K562 (cell line): ENCODE measurements at regions not wholly inside any gene's neighbourhood (a gene's known extent, or its start where the extent isn't known, plus 50 kb on each side); places are given as distances from the start of the nearest gene placed in this dataset.

ENCODE experiments used
- ATAC-seq: fragments of 200-7000 bp; cut with Tn5 transposase; 3 replicates; pipeline ENCODE4 v1.9.1; 2020; ENCODE audit warnings: moderate library complexity
- BruUV-seq: library from RNA; stranded (reverse); fragments of 400-500 nt; replicated peaks from 2 replicates; lab custom pipeline; 2021; lab: Mats Ljungman, UMichigan
- CTCF ChIA-PET: fragments of 300-600 bp; formaldehyde crosslinking; extraction: SDS; loops from one replicate; lab custom pipeline; 2021; ENCODE audit warnings: low intra/inter-chr PET ratio; lab: Yijun Ruan, JAX
- POLR2A ChIA-PET: fragments of 300-600, 350-650 bp; sonication (Branson Sonifier 250); formaldehyde crosslinking; extraction: SDS; loops from one replicate; lab custom pipeline; 2021; ENCODE audit warnings: antibody characterized with exemption, inconsistent platforms; lab: Yijun Ruan, JAX
- DNase-seq, 4 experiments: peaks; one replicate each; pipeline versions ENCODE4 v3.0.0 to v3.0.0-alpha.2; 2011 to 2018; ENCODE audit warnings: low spot score in 3 of 4, mixed read lengths in 3 of 4; ENCODE audit errors: extremely low read depth in 1 of 4
- FAIRE-seq: peaks from 2 replicates; lab custom pipeline; 2011; peaks lifted over from hg19 to GRCh38; lab: Jason Lieb, UNC
- H2AFZ ChIP-seq: 2 replicates; pipeline ENCODE4 v1.6.0; 2011; ENCODE audit warnings: low read depth, low read length, control low read depth, inconsistent platforms
- H3K27ac ChIP-seq: fragments of 200-600 bp; 3 replicates; pipeline ENCODE4 v1.8.0; 2011; ENCODE audit warnings: low read depth, mild to moderate bottlenecking, control low read depth, inconsistent platforms, low read length, moderate library complexity, mixed read lengths; ENCODE audit errors: extremely low read depth
- H3K27me3 ChIP-seq, 2 experiments: fragments of 300-600 bp in 1 of 2; 2 replicates in 1 of 2; 3 replicates in 1 of 2; pipeline versions ENCODE4 v1.6.0 to v1.8.0; 2011; ENCODE audit warnings: inconsistent platforms in 2 of 2, low read length in 2 of 2, mild to moderate bottlenecking in 1 of 2, mixed read lengths in 1 of 2, moderate library complexity in 1 of 2; ENCODE audit not compliant: control insufficient read depth in 2 of 2, insufficient read depth in 2 of 2
- H3K36me3 ChIP-seq: fragments of 300-600 bp; 3 replicates; pipeline ENCODE4 v1.8.0; 2011; ENCODE audit warnings: mild to moderate bottlenecking, low read length, inconsistent platforms; ENCODE audit not compliant: control insufficient read depth, insufficient read depth
- H3K4me1 ChIP-seq, 2 experiments: fragments of 200-600 bp in 1 of 2; replicated peaks in 1 of 2; 2 replicates in 1 of 2; 3 replicates in 1 of 2; pipeline versions ENCODE4 v1.5.1 to v1.8.0; 2011; ENCODE audit warnings: inconsistent platforms in 2 of 2, low read length in 2 of 2, mild to moderate bottlenecking in 1 of 2, mixed read lengths in 1 of 2, moderate library complexity in 1 of 2; ENCODE audit not compliant: control insufficient read depth in 2 of 2, insufficient read depth in 2 of 2
- H3K4me2 ChIP-seq: 2 replicates; pipeline ENCODE4 v1.6.1; 2011; ENCODE audit warnings: low read length, control low read depth, inconsistent platforms, mixed read lengths; ENCODE audit not compliant: insufficient read depth
- H3K4me3 ChIP-seq: fragments of 200-600 bp; sonication (generic), shearing (Covaris generic); 2 replicates; pipeline ENCODE4 v1.5.1; 2016; ENCODE audit warnings: control low read depth, inconsistent platforms
- H3K79me2 ChIP-seq: fragments of 200-600 bp; 3 replicates; pipeline ENCODE4 v1.8.0; 2011; ENCODE audit warnings: low read length, inconsistent platforms; ENCODE audit not compliant: control insufficient read depth, insufficient read depth
- H3K9ac ChIP-seq, 2 experiments: 2 replicates each; pipeline versions ENCODE4 v1.6.0 to v1.6.1; 2011; ENCODE audit warnings: low read depth in 2 of 2, low read length in 2 of 2, control low read depth in 1 of 2, inconsistent platforms in 1 of 2, mild to moderate bottlenecking in 1 of 2, mixed read lengths in 1 of 2; ENCODE audit not compliant: insufficient read depth in 1 of 2
- H3K9me1 ChIP-seq: one replicate; pipeline ENCODE4 v1.6.0; 2011; ENCODE audit warnings: inconsistent platforms, mild to moderate bottlenecking, low read length, moderate library complexity; ENCODE audit not compliant: control insufficient read depth, insufficient read depth
- H3K9me3 ChIP-seq: replicated peaks from 2 replicates; pipeline ENCODE4 v1.5.1; 2011; ENCODE audit warnings: low read depth, low read length, inconsistent platforms; ENCODE audit not compliant: control insufficient read depth, insufficient read depth
- H4K20me1 ChIP-seq: replicated peaks from 2 replicates; pipeline ENCODE4 v1.6.1; 2011; ENCODE audit warnings: low read length, inconsistent platforms, mixed read lengths; ENCODE audit not compliant: control insufficient read depth, insufficient read depth
- HMGN3 ChIP-seq: IDR thresholded peaks from 2 replicates; pipeline ENCODE4 v1.6.1; 2011; ENCODE audit warnings: borderline replicate concordance, low read depth, mild to moderate bottlenecking, mixed read lengths, low read length; ENCODE audit not compliant: insufficient read length; ENCODE audit errors: extremely low read depth
- PHB2 ChIP-seq: fragments of 450-650 bp; IDR thresholded peaks from 2 replicates; pipeline ENCODE4 v1.6.1; 2017; ENCODE audit warnings: low read depth
- PHF21A ChIP-seq: fragments of 450-650 bp; IDR thresholded peaks from 2 replicates; pipeline ENCODE4 v1.6.1; 2017; ENCODE audit warnings: low read depth, borderline replicate concordance
- PHF8 ChIP-seq: fragments of 200-600 bp; sonication (generic); IDR thresholded peaks from 2 replicates; pipeline ENCODE4 v1.6.1; 2012; ENCODE audit warnings: mixed run types, mild to moderate bottlenecking, inconsistent platforms, low read length, moderate library complexity, borderline replicate concordance
- PML ChIP-seq: IDR thresholded peaks from 2 replicates; pipeline ENCODE4 v1.6.1; 2012; ENCODE audit warnings: low read length, inconsistent platforms
- PRMT5 ChIP-seq: sonication (generic); formaldehyde crosslinking; IDR thresholded peaks from 2 replicates; pipeline ENCODE4 v1.5.0; 2020; ENCODE audit warnings: missing genetic modification reagents
- ZNF232 ChIP-seq: sonication (generic); formaldehyde crosslinking; IDR thresholded peaks from 2 replicates; pipeline ENCODE4 v1.8.0; 2022; ENCODE audit warnings: mild to moderate bottlenecking, missing genetic modification reagents
- ZNF609 ChIP-seq: sonication (generic); formaldehyde crosslinking; IDR thresholded peaks from 2 replicates; pipeline ENCODE4 v1.8.1; 2023; ENCODE audit warnings: missing genetic modification reagents, mild to moderate bottlenecking, borderline replicate concordance
- WGBS: fragments of 100-300 bp; shearing (Covaris generic); methylation state at CpG from one replicate; pipeline ENCODE4 v1.1.6; 2016; ENCODE audit warnings: low coverage, mixed read lengths; ENCODE audit not compliant: insufficient coverage; ENCODE audit errors: missing lambda C conversion rate; 5-methylcytosine and 5-hydroxymethylcytosine counted together
- in situ Hi-C: fragments of 300-500 bp; cut with MboI; formaldehyde crosslinking; loops from 4 replicates; pipeline ENCODE4 v1.15.0; 2018; ENCODE audit warnings: inconsistent platforms, mixed read lengths
- intact Hi-C: fragments of 100-400 bp; cut with micrococcal nuclease; formaldehyde crosslinking; loops from 2 replicates; pipeline ENCODE4 v1.14.2; 2022

- Histone ChIP-seq H3K27ac (no peak overlapping the region), H3K36me3 (no peaks in the 10 kb centered on the region), H3K4me2 (no peak overlapping the region), H2AFZ (no peak overlapping the region), H3K9me3 (no peaks in the 10 kb centered on the region), H3K4me1 (no peaks in the 10 kb centered on the region), H3K79me2 (no peaks in the 10 kb centered on the region), H3K27me3 (peaks cover 0 to 24% of the 10 kb centered on the region in 2 experiments; a peak in 4 of 5 replicates), H4K20me1 (peaks cover 4% of the 10 kb centered on the region; the same call in 1 of the 2 replicates), H3K9me1 (no peaks in the 10 kb centered on the region), H3K4me3 (no peak overlapping the region), H3K9ac (no peak overlapping the region)
- TF ChIP-seq PML (no peak), PHB2 (no peak)
- ChIA-PET CTCF (no interaction called here), POLR2A (no interaction called here)
- no peak for ATAC-seq
- no peak for DNase-seq
- in situ Hi-C loops = no loop called here
- no peak for FAIRE-seq
- intact Hi-C loops = no loop called here
- no TSS peak for BruUV-seq
- WGBS = under 1% methylated on average over 25 of the region's 28 CpGs
These were observed 484.8 kb downstream of the PREX1 start for GRCh38 chr20:48342822-48343513.

- Histone ChIP-seq H3K79me2 (no peaks in the 10 kb centered on the region), H3K4me3 (no peak overlapping the region), H3K4me2 (no peak overlapping the region), H3K36me3 (no peaks in the 10 kb centered on the region), H3K27me3 (peaks cover 0 to 24% of the 10 kb centered on the region in 2 experiments; a peak in 4 of 5 replicates), H3K4me1 (no peaks in the 10 kb centered on the region), H4K20me1 (peaks cover 4% of the 10 kb centered on the region; the same call in 1 of the 2 replicates), H3K9me3 (no peaks in the 10 kb centered on the region), H3K9ac (no peak overlapping the region), H2AFZ (no peak overlapping the region), H3K27ac (no peak overlapping the region), H3K9me1 (no peaks in the 10 kb centered on the region)
- ATAC-seq = no peak
- ChIA-PET POLR2A (interaction anchor here (1.2 kb wide), 1 partner anchor 22 kb away, joined by 3 read pairs; no protein-coding TSS in a partner anchor), CTCF (interaction anchor here (0.5 kb wide), 1 partner anchor 257 kb away, joined by 3 read pairs; no protein-coding TSS in a partner anchor)
- in situ Hi-C loops = no loop called here
- TF ChIP-seq PHF21A (no peak), ZNF232 (no peak), HMGN3 (no peak), PRMT5 (CRISPR knock-in tag) (no peak), PHF8 (no peak), ZNF609 (CRISPR knock-in tag) (no peak)
- DNase-seq = no peak
- under 1% methylated on average over 6 of the region's 6 CpGs for WGBS
- intact Hi-C loops = no loop called here
- no TSS peak for BruUV-seq
- FAIRE-seq = no peak
These were observed 486.9 kb downstream of the PREX1 start for GRCh38 chr20:48340883-48341281.
